ENCODE measurements at regions not wholly inside any gene's neighbourhood (a gene's known extent, or its start where the extent isn't known, plus 50 kb on each side); places are given as distances from the start of the nearest gene placed in this dataset.
A peak's percentile ranks its signal among the peaks of the same experiment; 100 is the strongest.

GRCh38 chr5:112472614-112473013, 53.5 kb upstream of the EPB41L4A start:
- no peak overlapping the region for H3K9ac ChIP-seq (ENCODE audit: insufficient read depth in 1 of 2, low read length in 2 of 2)
- DNase-seq (no peak), ATAC-seq (ENCODE audit: insufficient read depth, low FRiP score) (no peak)
- no peak overlapping the region for H3K4me3 ChIP-seq
- peaks cover 0 to 2% (median 0%) of the 10 kb centered on the region in 5 donors for H3K4me1 ChIP-seq (ENCODE audit: control insufficient read depth in 5 of 5, insufficient read depth in 5 of 5, low read length in 5 of 5)
- no peaks in the 10 kb centered on the region for H3K36me3 ChIP-seq (ENCODE audit: control insufficient read depth in 4 of 4, insufficient read depth in 4 of 4, low read length in 4 of 4)
- TF ChIP-seq CTCF (IDR thresholded peaks at IDR 0.05; ENCODE audit: control extremely low read depth, extremely low read depth) = no peak
- 43 to 66% methylated on average over 6 of the region's 6 CpGs for WGBS, 2 donors
- H3K9me3 ChIP-seq (ENCODE audit: control insufficient read depth in 4 of 4, insufficient read depth in 3 of 4, low read length in 3 of 4) = no peaks in the 10 kb centered on the region
- no peaks in the 10 kb centered on the region for H3K27me3 ChIP-seq (ENCODE audit: control insufficient read depth in 3 of 3, insufficient read depth in 3 of 3, low read length in 2 of 3)
- H3K27ac ChIP-seq (ENCODE audit: low read depth in 1 of 2, low read length in 1 of 2) = no peak overlapping the region

- ATAC-seq (ENCODE audit: insufficient read depth, low FRiP score) (no peak), DNase-seq (no peak)
- Histone ChIP-seq H3K27me3 (ENCODE audit: control insufficient read depth in 3 of 3, insufficient read depth in 3 of 3, low read length in 2 of 3) (no peaks in the 10 kb centered on the region), H3K9ac (ENCODE audit: insufficient read depth in 1 of 2, low read length in 2 of 2) (no peak overlapping the region), H3K36me3 (ENCODE audit: control insufficient read depth in 4 of 4, insufficient read depth in 4 of 4, low read length in 4 of 4) (no peaks in the 10 kb centered on the region), H3K27ac (ENCODE audit: low read depth in 1 of 2, low read length in 1 of 2) (no peak overlapping the region), H3K4me3 (no peak overlapping the region), H3K4me1 (ENCODE audit: control insufficient read depth in 5 of 5, insufficient read depth in 5 of 5, low read length in 5 of 5) (peaks cover 0 to 2% (median 0%) of the 10 kb centered on the region in 5 donors), H3K9me3 (ENCODE audit: control insufficient read depth in 4 of 4, insufficient read depth in 3 of 4, low read length in 3 of 4) (no peaks in the 10 kb centered on the region)
- no peak for TF ChIP-seq CTCF (IDR thresholded peaks at IDR 0.05; ENCODE audit: control extremely low read depth, extremely low read depth)
- 79 to 82% methylated on average over 5 of the region's 5 CpGs for WGBS, 2 donors
Observed at GRCh38 chr5:112473989-112474388, 54.9 kb upstream of the EPB41L4A start.

- no peaks in the 10 kb centered on the region for H3K36me3 ChIP-seq (ENCODE audit: control insufficient read depth in 4 of 4, insufficient read depth in 4 of 4, low read length in 4 of 4)
- DNase-seq = no peak
- peaks cover 0 to 2% (median 0%) of the 10 kb centered on the region in 5 donors for H3K4me1 ChIP-seq (ENCODE audit: control insufficient read depth in 5 of 5, insufficient read depth in 5 of 5, low read length in 5 of 5)
- H3K27ac ChIP-seq (ENCODE audit: low read depth in 1 of 2, low read length in 1 of 2) = no peak overlapping the region
- H3K9me3 ChIP-seq (ENCODE audit: control insufficient read depth in 4 of 4, insufficient read depth in 3 of 4, low read length in 3 of 4) = no peaks in the 10 kb centered on the region
- no peak for TF ChIP-seq CTCF (IDR thresholded peaks at IDR 0.05; ENCODE audit: control extremely low read depth, extremely low read depth)
- no peaks in the 10 kb centered on the region for H3K27me3 ChIP-seq (ENCODE audit: control insufficient read depth in 3 of 3, insufficient read depth in 3 of 3, low read length in 2 of 3)
- H3K9ac ChIP-seq (ENCODE audit: insufficient read depth in 1 of 2, low read length in 2 of 2) = no peak overlapping the region
- H3K4me3 ChIP-seq = no peak overlapping the region
- WGBS, 2 donors = 76 to 86% methylated on average over 3 of the region's 3 CpGs
- no peak for ATAC-seq (ENCODE audit: insufficient read depth, low FRiP score)
Observed at GRCh38 chr5:112475747-112476365, 56.8 kb upstream of the EPB41L4A start.

- no peak overlapping the region for H3K27ac ChIP-seq (ENCODE audit: low read depth in 1 of 2, low read length in 1 of 2)
- TF ChIP-seq CTCF (IDR thresholded peaks at IDR 0.05; ENCODE audit: control extremely low read depth, extremely low read depth) = no peak
- no peak overlapping the region for H3K4me3 ChIP-seq
- H3K9me3 ChIP-seq (ENCODE audit: control insufficient read depth in 4 of 4, insufficient read depth in 3 of 4, low read length in 3 of 4) = no peaks in the 10 kb centered on the region
- no peaks in the 10 kb centered on the region for H3K27me3 ChIP-seq (ENCODE audit: control insufficient read depth in 3 of 3, insufficient read depth in 3 of 3, low read length in 2 of 3)
- DNase-seq = peak; percentile 31 to 50 (median 31)
- ATAC-seq (ENCODE audit: insufficient read depth, low FRiP score) = no peak
- no peaks in the 10 kb centered on the region for H3K36me3 ChIP-seq (ENCODE audit: control insufficient read depth in 4 of 4, insufficient read depth in 4 of 4, low read length in 4 of 4)
- H3K9ac ChIP-seq (ENCODE audit: insufficient read depth in 1 of 2, low read length in 2 of 2) = no peak overlapping the region
- 73 to 92% methylated on average over 1 of the region's 1 CpG for WGBS, 2 donors
- no peaks in the 10 kb centered on the region for H3K4me1 ChIP-seq (ENCODE audit: control insufficient read depth in 5 of 5, insufficient read depth in 5 of 5, low read length in 5 of 5)
Observed at GRCh38 chr5:112479418-112479817, 60.3 kb upstream of the EPB41L4A start.

Data from lung (tissue), 11 donors.